Panc1 (cell line): ENCODE measurements at regions not wholly inside any gene's neighbourhood (a gene's known extent, or its start where the extent isn't known, plus 50 kb on each side); places are given as distances from the start of the nearest gene placed in this dataset.

Source experiments
- POLR2AphosphoS5 ChIP-seq: IDR thresholded peaks from 2 replicates; pipeline ENCODE4 v1.6.1; 2012; ENCODE audit warnings: mild to moderate bottlenecking, low read depth, low read length, moderate library complexity
- SIN3A ChIP-seq: IDR thresholded peaks from 2 replicates; pipeline ENCODE4 v1.6.1; 2012; ENCODE audit warnings: low read depth, mild to moderate bottlenecking, low read length, moderate library complexity, borderline replicate concordance; ENCODE audit not compliant: insufficient read depth
- TF ChIP-seq, protein P1 (sequence below): fragments of 450-650 bp; IDR thresholded peaks from 2 replicates; pipeline ENCODE4 v1.5.1; 2017; ENCODE audit warnings: mild to moderate bottlenecking
- TF ChIP-seq, protein P2 (sequence below), 2 experiments: IDR thresholded peaks; 2 replicates each; pipeline ENCODE4 v1.6.1; 2011 to 2012; ENCODE audit warnings: low read depth in 2 of 2, control low read depth in 1 of 2, low read length in 1 of 2, mild to moderate bottlenecking in 1 of 2, moderate library complexity in 1 of 2; ENCODE audit not compliant: insufficient read depth in 1 of 2

DNA sequence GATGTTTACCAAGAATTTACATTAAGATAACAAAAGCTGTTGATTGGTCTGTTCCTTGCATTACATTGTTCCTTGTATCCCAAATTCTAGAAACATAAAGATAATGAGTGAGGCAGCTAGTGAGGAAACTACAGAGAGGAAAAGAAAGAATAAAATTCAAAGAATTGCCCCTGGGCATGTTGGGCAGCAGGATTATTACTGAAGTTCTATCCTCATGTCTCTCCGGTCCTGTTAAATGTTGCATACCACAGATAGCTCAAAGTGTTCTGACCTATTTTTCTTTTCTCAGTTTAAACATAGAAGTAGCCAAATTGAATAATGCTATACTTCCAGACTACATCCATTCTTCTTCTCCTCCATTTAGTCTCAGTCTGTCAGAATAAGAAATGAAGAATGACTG lies 58.2 kb upstream of the DYNC1I2 start:
- TF ChIP-seq, protein P1, sequence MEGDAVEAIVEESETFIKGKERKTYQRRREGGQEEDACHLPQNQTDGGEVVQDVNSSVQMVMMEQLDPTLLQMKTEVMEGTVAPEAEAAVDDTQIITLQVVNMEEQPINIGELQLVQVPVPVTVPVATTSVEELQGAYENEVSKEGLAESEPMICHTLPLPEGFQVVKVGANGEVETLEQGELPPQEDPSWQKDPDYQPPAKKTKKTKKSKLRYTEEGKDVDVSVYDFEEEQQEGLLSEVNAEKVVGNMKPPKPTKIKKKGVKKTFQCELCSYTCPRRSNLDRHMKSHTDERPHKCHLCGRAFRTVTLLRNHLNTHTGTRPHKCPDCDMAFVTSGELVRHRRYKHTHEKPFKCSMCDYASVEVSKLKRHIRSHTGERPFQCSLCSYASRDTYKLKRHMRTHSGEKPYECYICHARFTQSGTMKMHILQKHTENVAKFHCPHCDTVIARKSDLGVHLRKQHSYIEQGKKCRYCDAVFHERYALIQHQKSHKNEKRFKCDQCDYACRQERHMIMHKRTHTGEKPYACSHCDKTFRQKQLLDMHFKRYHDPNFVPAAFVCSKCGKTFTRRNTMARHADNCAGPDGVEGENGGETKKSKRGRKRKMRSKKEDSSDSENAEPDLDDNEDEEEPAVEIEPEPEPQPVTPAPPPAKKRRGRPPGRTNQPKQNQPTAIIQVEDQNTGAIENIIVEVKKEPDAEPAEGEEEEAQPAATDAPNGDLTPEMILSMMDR = no peak
- no peak for TF ChIP-seq SIN3A
- no peak for TF ChIP-seq POLR2AphosphoS5
- TF ChIP-seq, protein P2, sequence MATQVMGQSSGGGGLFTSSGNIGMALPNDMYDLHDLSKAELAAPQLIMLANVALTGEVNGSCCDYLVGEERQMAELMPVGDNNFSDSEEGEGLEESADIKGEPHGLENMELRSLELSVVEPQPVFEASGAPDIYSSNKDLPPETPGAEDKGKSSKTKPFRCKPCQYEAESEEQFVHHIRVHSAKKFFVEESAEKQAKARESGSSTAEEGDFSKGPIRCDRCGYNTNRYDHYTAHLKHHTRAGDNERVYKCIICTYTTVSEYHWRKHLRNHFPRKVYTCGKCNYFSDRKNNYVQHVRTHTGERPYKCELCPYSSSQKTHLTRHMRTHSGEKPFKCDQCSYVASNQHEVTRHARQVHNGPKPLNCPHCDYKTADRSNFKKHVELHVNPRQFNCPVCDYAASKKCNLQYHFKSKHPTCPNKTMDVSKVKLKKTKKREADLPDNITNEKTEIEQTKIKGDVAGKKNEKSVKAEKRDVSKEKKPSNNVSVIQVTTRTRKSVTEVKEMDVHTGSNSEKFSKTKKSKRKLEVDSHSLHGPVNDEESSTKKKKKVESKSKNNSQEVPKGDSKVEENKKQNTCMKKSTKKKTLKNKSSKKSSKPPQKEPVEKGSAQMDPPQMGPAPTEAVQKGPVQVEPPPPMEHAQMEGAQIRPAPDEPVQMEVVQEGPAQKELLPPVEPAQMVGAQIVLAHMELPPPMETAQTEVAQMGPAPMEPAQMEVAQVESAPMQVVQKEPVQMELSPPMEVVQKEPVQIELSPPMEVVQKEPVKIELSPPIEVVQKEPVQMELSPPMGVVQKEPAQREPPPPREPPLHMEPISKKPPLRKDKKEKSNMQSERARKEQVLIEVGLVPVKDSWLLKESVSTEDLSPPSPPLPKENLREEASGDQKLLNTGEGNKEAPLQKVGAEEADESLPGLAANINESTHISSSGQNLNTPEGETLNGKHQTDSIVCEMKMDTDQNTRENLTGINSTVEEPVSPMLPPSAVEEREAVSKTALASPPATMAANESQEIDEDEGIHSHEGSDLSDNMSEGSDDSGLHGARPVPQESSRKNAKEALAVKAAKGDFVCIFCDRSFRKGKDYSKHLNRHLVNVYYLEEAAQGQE (IDR thresholded peaks at IDR 0.05; ENCODE audit: insufficient read depth in 1 of 2, low read depth in 2 of 2, low read length in 1 of 2) = no peak
